NOMO-1 treated with DMSO at 0.1 percent for 48 hours (cell line): ENCODE measurements at regions not wholly inside any gene's neighbourhood (a gene's known extent, or its start where the extent isn't known, plus 50 kb on each side); places are given as distances from the start of the nearest gene placed in this dataset.

Experiments used
- DNase-seq: peaks from one replicate; lab custom pipeline; 2025; ENCODE audit not compliant: unreplicated experiment; lab: John Stamatoyannopoulos, UW

DNA sequence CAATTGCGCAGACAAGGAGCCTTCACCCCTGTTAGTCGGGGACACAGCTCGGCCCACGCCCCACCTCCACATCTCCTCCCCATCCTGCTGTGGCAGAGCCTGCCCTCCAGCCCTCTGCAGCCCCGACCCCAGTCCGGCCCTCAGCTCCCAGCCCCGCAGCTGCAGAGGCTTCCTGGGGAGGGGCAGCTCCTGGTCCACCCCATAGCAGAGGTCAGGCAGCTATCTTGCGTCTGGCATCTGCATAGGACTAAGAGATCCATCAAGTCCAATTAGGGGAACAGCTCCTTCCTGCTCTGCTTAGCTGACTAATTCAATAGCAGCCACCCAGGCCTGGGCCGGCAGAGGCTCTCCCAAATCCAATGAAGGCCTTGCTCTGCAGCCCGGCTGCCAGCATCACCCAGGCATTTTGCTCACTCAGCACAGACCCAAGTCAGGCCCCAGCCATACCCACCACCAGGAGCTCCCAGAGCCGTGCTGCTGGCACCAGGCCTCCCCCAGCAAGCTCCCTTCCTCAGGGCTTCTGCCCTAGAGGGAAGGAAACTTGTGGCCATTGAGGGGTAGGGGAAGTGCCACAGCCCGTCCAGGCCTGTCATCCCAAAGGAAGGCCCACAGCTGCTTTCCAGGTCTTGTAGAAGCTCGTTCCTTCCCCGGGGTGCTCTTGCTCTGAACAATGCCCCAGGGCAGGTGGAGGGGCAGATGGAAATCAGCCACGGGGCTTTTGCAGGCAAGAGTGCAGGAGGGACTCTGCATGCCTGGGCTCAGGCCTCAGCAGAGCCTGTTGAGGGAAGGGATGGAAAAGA, 106.2 kb upstream of the RET start:
- no peak for DNase-seq

GRCh38 chr10:42971251-42971599, 105.6 kb upstream of the RET start:
- DNase-seq: no peak

- DNase-seq: peak; percentile 92
Observed at GRCh38 chr10:42972946-42973345, 103.9 kb upstream of the RET start.

DNA sequence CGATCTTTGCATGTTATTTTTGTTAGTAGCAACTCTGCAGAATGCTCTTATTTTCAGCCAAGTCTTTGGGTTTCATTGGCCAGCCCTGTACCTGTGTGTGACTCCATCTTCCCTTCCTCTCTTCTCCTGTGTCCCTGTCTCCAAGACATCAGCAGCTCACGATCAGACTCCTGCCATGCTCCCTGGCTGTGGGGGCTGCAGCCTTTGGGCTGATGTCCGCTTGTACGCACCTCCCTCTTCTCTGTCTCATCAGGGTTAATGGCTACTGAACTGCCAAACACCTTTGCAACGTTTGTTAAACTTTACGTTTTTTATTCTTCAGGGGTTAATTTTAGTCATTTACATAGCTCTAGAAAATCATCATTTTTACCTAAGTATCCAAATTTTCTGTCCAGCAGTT, 103.5 kb upstream of the RET start:
- no peak for DNase-seq

DNA sequence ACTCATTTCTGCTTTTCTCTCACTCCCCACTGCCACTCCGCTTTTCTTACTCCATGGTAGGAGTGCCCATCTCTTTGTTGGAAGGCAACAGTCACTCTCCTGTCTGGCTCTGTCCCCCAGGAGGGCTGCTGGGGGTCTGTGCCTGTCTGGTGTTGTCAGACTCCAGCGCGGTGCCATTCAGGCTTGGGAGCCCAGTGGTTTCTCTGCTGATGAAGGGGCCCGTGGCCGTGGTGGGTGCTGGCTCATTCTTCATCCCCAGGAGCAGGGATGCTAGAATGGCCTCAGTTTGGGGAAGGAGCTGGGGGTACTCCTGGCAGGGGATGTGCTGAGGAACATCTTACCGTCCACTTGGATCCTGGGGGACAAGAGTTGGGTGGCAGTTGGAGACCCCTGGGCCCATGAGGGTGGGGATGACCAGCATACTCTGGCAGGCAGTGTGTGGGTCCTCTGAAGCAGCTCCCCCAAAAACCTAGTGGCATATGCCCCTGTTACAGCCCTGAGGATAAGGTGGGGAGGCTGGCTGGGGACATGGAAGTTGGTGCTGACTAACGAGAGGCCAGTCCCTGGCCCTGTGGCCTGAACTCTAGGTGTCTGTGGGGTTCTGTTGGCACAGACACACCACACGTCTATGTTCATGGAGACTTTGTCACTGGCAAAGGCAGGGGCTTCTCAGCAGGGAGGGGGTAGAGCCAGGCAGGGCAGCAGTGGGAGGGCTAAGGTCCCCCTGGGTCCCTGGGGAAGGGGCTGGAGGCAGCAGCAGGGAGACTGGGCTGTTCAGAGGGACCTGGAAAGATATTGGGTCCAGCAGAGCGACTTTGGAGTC, 102.8 kb upstream of the RET start:
- peak; percentile 53 for DNase-seq

DNA sequence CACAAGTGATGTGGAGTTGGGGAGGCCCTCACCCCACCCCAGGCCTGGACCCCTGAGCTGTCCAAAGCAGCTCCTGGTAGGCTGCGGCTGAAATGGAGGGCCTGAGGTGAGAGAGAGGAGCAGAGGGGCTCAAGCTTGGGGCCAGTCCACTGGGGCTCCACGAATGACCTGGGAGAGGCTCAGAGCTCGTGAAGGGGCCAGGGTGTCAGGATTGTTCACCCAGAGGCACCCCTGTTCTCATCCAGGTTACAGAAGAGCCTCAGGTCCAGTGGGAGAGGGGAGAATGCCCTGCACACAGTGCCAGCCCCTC, 102.2 kb upstream of the RET start:
- DNase-seq: no peak

GRCh38 chr10:42975005-42975493, 101.8 kb upstream of the RET start:
- peak; percentile 82 for DNase-seq

DNA sequence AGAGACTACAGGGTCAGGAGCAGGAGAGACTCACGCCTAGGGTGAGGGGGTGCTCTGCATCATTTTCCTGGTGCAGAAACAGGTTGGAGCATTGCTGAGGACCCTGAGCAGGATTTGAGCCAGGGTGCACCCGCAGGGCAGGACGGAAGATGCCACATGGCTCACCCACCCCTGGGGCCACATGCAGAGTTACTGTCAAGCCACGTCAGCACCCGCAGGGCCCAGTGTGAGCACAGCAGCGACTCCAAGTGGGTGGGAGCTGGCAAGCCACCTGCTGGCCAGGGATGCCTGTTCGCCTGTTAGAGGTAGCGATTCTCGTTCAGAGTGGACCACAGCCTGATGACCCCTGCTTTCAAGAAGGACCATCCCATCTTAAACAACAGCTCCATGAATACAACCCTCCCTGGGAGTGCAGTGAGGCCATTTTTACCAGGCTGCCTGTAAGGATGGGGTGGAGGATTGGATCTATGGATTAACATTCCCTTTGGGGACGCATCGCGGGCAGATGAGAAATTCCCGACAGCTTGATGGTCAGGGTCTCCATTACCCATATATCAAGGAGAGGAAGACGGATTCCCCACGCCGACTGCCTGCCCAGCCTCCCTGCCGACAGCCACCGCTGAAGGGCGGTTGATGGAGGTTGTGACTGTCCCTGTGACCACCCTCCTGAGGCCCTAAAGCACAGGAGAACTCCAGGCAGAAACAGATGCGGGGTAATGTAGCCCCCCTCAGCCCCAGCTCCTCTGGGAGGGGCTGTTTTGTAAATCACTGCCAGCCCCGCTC, 101.1 kb upstream of the RET start:
- no peak for DNase-seq

GRCh38 chr10:42976351-42977031, 100.4 kb upstream of the RET start:
- no peak for DNase-seq

GRCh38 chr10:42977032-42977416, 99.8 kb upstream of the RET start:
- no peak for DNase-seq

- DNase-seq: no peak
Observed at GRCh38 chr10:42979181-42979580, 97.7 kb upstream of the RET start.

DNA sequence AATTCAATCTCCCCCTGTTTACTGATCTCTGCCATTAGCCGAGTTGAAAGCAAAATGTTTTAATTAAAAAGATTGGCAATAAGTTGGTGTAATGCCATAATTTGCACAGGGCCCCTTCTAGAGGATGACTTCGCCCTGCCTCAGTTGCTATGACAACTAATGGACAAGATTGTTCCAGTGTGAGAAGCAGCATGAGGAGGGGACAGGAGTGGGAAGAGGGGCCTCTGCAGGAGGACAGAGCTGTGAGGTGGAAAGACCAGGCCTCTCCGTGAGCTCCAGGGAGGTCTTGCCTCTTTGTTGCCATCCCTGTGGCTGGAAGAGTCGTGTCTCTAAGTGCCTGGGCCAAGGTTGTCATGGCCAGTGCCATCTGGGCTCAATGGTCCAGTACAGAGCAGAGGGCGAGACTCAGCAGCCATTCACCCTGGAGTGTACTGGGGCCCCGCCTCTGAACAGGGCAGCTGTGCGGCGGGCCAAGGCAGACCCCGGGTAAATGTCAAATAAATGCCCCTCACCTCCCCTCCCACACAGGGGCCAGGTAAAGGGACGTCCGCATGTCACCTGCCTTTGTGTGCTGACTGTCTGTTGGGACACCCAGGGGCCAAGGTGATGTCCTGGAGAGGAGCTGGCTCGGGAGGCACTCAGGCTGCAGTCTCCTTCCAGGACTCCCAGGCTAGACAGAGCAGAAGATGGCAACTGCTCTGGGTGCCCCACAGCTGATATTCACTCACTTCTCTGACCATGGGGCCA, 97.0 kb upstream of the RET start:
- DNase-seq: no peak

- DNase-seq: no peak
Observed at GRCh38 chr10:42980553-42981357, 96.1 kb upstream of the RET start.

DNA sequence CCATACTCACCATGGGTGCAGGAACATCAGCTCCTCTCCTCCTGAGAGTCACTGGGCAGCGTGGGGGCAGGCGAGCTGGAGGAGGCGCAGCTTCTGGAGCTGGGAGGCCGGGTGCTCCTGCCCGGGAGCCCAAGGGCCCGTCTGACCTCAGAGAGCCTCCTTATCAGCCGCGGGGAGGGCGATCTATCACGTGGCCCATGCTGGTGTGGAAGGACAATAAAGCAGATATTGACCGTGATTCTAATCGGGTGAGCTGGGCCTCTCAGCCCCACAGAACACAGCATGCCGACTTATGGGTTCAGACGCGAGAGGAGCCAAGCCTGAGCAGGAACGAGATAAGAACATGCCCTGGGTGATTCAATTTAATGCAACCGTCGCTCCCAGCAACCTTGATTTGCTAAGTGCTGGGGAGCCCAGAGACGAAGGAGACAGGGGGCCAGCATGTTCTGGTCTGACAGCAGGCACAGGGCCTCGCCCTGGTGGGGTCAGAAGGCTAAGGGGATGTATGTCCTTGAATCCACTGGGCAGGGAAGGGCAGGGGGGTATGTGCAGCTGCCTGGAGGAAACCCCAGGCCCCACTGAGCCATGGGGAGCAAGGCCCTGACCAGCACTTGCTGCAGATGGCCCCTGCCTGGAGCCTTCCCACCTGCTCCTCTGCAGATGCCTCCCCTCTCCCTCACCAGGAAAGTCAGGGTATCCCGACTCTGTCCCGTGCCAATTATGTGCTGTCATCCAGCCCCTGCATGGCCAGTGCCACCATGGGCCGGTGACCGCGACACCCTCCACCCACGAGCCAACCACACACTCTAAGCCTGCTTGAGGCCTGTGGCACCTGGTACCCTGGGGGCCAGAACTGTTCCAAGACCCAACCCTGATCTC, 95.3 kb upstream of the RET start:
- no peak for DNase-seq

DNA sequence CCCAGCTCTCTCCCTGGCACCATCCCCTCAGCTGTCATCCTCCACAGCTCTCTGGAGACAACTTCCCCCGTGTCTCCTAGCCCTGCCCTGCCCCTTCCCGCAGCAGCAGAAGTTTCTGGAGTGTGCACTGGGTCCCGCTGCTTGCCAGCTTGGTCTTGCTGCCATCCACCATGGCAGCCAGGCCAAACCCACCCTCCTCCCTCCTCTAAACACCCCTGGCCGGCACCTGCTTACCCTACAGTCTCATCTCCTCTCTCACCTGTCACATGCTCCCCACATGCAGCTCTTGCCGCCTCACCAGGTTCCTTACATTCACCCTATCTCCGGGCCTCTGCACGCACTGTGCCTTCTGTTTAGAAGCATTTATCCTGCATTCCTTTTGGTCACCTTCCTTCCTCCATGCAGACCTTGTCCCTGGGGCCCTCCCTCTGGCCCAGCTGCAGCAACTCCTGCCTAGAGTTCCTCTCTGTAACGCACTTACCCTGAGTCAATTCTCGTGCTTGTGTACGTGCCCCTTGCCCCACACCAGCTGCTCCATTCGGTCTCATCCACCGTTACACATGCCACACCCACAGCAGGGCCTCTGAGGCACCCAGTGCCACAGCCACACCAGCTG, 93.9 kb upstream of the RET start:
- DNase-seq: no peak

- no peak for DNase-seq
Observed at GRCh38 chr10:42983591-42983990, 93.3 kb upstream of the RET start.

GRCh38 chr10:42984035-42984610, 92.7 kb upstream of the RET start:
- no peak for DNase-seq

DNA sequence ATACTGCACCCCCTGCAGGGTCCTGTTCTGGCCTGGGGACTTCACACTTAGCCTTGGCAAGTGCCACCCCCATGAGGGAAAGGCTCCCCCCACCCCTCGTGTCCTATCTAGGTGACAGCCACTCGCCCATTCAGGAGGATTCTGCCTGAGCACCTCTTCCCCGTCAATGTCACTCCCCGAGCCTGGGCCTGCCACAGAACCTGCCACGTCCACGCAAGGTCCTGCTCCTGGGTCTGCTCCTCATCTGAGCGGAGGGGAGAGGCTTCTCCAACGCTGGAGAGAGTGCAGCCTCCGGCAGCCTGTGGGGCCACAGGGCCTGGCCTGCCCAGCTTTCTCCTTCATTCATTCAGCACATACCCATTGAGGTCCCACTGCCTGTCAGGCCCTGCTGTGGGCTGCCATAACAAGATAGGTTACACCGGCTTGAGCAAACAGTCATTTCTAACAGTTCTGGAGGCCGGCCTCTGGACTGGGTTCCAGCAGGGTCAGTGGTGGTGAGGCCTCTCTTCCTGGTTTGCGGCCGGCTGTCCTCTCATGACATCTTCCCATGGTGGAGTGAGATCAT, 92.0 kb upstream of the RET start:
- DNase-seq: no peak
